ENCODE measurements at regions not wholly inside any gene's neighbourhood (a gene's known extent, or its start where the extent isn't known, plus 50 kb on each side); places are given as distances from the start of the nearest gene placed in this dataset.

DNA sequence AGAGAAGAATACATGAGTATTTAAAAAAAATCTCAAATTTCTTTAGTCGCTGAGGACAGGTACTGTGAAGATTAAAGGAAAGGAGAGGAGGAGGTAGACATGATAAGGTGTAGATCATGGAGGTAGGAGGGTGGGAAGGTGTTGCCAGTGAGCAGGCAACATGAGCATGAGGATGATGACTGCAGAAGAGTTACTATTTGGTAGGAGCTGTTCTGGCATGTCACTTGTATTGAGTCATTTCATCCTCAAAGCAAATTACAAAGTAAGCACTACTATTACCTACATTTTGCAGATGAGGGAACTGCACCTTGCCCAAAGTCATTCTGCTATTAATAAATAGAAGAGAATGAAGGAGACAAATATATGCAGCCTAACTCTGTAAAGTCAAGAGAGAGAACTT lies 435.8 kb upstream of the KLF12 start:
- TF ChIP-seq SIN3A (IDR thresholded peaks at IDR 0.05; ENCODE audit: borderline replicate concordance, insufficient read depth, low read depth, low read length) (no peak), POLR2AphosphoS5 (IDR thresholded peaks at IDR 0.05; ENCODE audit: low read depth, low read length) (no peak)
- TF ChIP-seq, protein P1, sequence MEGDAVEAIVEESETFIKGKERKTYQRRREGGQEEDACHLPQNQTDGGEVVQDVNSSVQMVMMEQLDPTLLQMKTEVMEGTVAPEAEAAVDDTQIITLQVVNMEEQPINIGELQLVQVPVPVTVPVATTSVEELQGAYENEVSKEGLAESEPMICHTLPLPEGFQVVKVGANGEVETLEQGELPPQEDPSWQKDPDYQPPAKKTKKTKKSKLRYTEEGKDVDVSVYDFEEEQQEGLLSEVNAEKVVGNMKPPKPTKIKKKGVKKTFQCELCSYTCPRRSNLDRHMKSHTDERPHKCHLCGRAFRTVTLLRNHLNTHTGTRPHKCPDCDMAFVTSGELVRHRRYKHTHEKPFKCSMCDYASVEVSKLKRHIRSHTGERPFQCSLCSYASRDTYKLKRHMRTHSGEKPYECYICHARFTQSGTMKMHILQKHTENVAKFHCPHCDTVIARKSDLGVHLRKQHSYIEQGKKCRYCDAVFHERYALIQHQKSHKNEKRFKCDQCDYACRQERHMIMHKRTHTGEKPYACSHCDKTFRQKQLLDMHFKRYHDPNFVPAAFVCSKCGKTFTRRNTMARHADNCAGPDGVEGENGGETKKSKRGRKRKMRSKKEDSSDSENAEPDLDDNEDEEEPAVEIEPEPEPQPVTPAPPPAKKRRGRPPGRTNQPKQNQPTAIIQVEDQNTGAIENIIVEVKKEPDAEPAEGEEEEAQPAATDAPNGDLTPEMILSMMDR (IDR thresholded peaks at IDR 0.05): no peak

Data from Panc1 (cell line).